ENCODE measurements at regions not wholly inside any gene's neighbourhood (a gene's known extent, or its start where the extent isn't known, plus 50 kb on each side); places are given as distances from the start of the nearest gene placed in this dataset.
"Not testable (repeated sequence)": the region's sequence is repeated elsewhere in the genome, so short reads cannot be mapped to it uniquely, and the experiment has no call there.

- no peak for DNase-seq
These were observed 747.7 kb downstream of the PCDH17 start for GRCh38 chr13:58379221-58379620.

DNA sequence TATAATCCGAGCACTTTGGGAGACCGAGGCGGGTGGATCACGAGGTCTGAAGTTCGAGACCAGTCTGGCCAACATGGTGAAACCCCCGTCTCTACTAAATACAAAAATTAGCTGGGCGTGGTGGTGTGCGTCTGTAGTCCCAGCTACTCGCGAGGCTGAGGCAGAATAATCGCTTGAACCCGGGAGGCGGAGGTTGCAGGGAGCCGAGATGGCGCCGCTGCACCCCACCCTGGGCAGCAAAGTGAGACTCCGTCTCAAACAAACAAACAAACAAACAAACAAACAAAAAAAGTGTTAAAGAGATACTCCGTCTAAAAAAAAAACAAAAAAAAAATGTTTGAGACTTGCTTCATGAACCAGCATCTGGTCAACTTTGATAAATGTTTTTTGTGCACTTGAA is 753.8 kb downstream of the PCDH17 start:
- DNase-seq: not testable (repeated sequence)

DNA sequence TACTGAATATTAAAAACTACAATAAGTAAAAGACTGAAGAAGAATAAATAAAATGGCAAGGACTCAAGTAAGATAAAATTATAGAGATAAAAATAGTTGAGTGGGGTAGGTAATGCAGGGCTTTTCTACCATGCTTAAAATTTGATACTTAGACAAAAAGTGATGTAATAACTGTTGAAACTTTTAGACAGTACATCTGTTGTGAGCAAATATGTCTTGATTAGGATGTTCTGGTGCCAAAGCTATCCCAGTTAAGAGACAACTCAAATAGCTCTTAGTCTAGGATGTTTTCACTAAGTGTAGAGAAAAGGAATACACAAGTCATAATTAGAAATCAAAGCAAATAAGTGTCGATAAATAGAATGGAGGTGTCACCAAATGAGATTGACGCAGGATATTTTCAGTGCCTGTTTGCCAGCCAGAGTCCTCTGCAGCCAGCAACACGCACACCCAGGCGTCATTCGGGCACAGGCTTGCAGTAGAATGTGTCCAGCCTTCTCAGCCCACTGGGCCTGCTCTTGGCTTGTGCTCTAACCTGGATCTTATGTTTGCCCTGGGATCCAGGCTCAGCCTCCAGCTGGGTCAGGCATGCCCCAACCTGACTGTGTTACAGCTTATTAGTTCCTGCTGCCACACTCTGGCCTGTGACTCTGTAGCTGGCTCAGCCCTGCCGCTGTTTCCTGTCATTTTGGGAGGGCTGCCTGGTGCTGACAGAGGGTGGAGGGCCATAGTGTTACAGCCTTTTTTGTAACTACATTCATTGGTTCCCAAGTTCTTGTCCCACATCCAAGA is 766.2 kb downstream of the PCDH17 start:
- no peak for DNase-seq

DNA sequence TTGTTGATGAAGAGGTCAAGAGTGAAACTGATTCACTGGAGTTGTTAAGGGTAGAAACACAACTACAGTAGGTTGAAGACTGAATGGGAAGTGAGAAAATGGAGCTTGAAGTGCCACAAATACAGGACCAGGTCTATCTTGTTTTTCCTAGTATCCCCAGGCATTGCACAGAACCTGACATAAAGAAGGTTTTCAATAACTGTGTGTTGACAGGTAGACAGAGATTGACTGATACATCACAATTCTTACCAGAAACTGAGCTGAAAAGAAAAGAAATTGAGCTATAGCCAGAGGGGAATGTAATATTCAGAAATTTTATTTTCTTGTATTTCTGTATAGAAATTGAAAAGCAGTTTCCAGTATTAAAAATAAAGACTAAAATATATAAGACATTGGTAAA is 767.7 kb downstream of the PCDH17 start:
- no peak for DNase-seq

- no peak for DNase-seq
These were observed 775.0 kb downstream of the PCDH17 start for GRCh38 chr13:58406545-58406944.

DNA sequence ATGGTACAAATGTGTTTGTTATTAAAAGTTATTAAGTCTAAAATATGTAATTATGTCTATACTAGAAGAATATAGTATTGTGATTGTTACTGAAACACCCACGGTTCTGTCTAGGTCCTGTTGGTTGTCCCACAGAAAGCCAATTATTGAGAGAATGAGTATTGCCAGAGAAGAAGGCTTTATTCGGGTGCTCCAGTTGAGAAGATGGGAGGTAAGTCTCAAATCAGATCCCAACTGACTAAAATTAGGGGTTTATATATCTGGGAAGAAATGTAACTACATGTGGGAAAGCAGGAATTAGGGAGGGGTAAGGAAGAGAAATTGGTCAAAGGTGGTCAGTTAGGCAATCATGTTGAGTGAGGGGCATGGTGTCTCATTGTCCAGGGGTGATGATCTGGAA is 798.4 kb downstream of the PCDH17 start:
- DNase-seq: no peak

- DNase-seq: no peak
These were observed 803.4 kb downstream of the PCDH17 start for GRCh38 chr13:58434943-58435342.

- DNase-seq: no peak
These were observed 805.9 kb downstream of the PCDH17 start for GRCh38 chr13:58437427-58437826.

- no peak for DNase-seq
These were observed 815.4 kb downstream of the PCDH17 start for GRCh38 chr13:58446979-58447378.

DNA sequence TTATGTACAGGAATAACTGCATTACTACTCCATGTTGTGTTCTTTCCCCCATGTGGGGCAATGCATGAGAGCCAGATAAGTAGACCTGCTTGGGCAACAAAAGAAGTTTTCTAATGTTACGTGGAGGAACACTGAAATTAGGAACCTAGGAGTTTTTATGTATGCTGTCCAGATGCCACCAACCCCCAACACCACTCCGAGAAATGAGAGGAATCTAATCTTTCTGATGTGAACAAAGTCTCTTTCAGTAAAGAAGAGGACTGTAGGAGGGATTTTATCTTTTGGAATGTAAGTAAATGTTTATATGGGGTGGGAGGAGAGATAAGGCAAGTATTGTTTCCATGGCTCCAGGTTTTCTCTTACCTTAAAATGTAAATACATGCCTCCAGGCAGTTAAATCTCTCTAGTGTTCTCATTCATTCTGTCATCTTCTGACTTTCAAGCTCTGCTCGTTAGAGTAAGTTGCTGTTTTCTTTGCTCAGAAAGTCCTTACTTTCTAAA is 820.6 kb downstream of the PCDH17 start:
- DNase-seq: no peak

- no peak for DNase-seq
These were observed 823.5 kb downstream of the PCDH17 start for GRCh38 chr13:58455094-58455493.

DNA sequence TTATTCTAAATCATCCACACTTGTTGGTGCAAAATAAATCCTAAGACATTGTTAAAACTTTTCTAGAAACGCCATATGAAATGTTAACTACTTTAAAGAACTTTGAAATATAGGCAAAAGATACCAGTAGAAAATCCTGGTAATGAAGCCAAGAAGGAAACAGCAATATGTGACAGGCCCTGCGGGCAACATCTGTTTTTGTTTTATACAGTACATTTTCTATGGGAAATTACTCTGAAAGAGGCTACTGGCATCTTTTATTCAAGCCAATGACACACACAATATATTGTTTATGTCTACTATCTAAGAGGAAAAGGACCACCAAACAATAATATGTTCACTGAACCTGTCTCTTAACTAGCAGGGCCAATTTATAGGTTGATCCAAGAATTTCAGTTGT is 829.7 kb downstream of the PCDH17 start:
- no peak for DNase-seq

GRCh38 chr13:58463841-58464240 is 832.3 kb downstream of the PCDH17 start:
- DNase-seq: no peak

DNA sequence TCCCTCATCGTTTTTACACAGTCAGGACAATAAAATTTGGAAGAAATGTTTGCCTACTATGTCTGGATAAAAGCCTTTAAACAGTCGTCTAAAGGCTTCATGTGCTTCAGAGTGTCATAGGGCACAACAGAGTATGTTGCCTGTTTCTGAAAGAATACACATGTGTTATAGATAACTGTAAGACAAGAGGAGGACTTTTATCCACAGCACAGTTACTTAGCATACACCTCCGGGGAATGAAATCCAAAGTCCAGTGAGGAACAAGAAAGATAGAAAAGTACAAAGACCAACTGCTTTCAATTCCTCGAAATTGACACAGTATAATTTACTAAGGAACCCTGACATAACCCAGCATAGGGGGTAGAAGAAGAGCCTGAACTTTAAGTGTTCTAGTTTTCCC is 835.6 kb downstream of the PCDH17 start:
- DNase-seq: no peak

GRCh38 chr13:58472483-58472882 is 840.9 kb downstream of the PCDH17 start:
- no peak for DNase-seq

DNA sequence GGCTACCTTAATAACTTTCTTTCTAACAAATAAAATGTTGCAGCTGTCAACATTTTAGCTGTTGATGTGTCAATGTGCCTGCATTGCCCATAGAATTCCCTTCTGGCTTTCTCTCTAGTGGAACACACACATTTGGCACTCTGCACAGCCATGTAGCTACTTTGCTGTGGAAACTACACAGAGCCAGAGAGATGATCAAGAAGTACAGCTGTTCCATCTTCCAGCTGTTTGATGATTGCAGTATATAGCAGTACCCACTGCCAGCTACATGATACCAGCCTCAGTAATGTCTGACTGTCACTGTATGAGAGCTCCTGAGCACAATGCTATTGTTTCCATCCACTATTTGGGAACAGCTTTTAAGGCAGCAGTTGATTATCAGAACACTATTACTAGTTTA is 843.0 kb downstream of the PCDH17 start:
- no peak for DNase-seq

DNA sequence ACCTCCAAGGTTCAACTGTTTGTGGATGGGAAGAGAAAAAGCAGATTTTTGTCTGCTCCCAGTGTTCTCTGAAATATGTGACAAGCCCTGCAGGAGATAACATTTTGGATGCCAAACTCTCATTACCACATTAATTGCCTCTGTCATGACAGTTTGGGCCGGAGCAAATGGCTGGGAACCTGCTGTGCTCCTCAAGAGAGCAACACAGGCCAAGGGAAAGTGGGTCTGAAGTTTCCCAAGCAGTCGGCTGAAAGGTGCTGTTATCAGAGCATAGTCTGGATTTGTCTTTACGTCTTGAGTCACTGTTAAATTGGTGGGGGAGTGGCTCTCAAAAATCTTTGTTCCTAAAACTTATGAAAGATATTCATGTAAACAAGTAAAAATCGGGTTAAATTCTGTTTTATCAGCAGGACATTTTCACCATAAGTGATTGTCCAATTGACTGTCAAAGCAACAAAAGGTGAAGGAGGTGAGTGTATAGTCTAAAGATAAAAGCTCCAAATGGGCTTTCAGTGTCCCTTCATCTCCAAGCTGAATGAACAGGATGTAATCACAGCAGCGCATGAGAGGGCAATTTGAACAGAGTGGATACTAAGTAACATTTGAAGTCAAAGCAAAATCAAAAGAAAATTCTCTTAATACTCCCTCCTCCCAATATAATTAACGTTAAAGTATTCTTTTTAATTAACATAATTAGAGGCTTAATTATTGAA is 844.8 kb downstream of the PCDH17 start:
- no peak for DNase-seq

- DNase-seq: no peak
These were observed 847.3 kb downstream of the PCDH17 start for GRCh38 chr13:58478858-58479257.

- no peak for DNase-seq
These were observed 848.5 kb downstream of the PCDH17 start for GRCh38 chr13:58480061-58480460.

GRCh38 chr13:58488251-58488650 is 856.7 kb downstream of the PCDH17 start:
- DNase-seq: no peak

DNA sequence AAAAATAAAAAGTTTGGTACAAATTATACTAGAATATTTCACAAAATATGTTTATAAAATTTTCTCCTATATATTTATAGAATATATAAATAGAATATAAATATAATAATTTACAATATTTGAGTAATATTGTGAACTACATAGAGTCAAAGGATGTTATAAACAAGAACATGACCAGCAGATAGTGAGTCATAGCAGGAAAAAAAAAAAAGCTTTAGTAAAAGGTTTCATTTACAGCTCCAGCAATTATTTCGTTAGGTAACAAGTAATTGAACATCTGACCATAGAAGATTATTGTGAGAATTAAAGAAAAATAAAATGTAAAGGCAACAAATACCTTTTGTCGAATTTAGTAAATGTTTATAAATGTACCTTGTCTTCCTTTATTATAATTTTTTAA is 864.1 kb downstream of the PCDH17 start:
- DNase-seq: no peak

DNA sequence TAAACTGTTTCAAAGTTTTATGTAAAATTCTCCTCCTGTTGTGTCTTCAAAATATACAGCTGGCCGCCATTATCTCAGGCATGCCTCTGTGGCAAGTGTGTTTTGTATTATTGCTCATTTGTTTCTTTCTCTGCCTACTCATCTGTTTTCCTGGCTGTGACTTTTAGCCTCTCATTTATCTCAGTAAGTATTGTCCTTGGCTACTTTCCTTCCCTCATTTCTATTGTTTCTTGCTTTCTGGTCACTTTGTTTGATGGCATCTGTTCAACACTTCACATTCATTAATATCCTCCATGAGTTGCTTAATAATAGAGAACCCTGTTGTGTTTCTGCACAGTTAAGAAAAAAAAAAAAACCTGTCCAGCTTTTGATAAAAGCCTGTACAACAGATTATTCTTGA is 869.4 kb downstream of the PCDH17 start:
- DNase-seq: no peak

GRCh38 chr13:58504202-58504700 is 872.7 kb downstream of the PCDH17 start:
- DNase-seq: not testable (repeated sequence)

DNA sequence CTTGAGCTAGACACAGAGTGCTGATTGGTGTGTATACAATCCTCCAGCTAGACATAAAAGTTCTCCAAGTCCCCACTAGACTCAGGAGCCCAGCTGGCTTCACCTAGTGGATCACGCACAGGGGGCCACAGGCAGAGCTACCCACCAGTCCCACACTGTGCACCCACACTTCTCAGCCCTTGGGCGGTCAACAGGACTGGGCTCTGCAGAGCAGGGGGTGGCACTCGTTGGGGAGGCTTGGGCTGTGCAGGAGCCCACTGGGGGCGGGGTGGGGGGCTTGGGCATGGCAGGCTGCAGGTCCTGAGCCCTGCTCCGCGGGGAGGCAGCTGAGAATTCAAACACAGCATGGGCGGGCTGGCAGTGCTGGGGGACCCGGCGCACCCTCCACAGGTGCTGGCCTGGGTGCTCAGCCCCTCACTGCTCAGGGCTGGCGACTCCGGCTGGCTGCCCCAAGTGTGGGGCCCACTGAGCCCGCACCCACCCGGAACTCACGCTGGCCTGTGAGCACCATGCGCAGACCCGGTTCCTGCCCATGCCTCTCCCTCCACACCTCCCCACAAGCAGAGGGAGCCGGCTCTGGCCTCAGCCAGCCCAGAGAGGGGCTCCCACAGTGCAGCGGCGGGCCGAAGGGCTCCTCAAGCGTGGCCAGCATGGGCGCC is 873.8 kb downstream of the PCDH17 start:
- not testable (repeated sequence) for DNase-seq
